NCI-H1694 (cell line): ENCODE measurements at regions not wholly inside any gene's neighbourhood (a gene's known extent, or its start where the extent isn't known, plus 50 kb on each side); places are given as distances from the start of the nearest gene placed in this dataset.

Source experiments
- DNase-seq: peaks from one replicate; lab custom pipeline; 2025; lab: John Stamatoyannopoulos, UW

DNA sequence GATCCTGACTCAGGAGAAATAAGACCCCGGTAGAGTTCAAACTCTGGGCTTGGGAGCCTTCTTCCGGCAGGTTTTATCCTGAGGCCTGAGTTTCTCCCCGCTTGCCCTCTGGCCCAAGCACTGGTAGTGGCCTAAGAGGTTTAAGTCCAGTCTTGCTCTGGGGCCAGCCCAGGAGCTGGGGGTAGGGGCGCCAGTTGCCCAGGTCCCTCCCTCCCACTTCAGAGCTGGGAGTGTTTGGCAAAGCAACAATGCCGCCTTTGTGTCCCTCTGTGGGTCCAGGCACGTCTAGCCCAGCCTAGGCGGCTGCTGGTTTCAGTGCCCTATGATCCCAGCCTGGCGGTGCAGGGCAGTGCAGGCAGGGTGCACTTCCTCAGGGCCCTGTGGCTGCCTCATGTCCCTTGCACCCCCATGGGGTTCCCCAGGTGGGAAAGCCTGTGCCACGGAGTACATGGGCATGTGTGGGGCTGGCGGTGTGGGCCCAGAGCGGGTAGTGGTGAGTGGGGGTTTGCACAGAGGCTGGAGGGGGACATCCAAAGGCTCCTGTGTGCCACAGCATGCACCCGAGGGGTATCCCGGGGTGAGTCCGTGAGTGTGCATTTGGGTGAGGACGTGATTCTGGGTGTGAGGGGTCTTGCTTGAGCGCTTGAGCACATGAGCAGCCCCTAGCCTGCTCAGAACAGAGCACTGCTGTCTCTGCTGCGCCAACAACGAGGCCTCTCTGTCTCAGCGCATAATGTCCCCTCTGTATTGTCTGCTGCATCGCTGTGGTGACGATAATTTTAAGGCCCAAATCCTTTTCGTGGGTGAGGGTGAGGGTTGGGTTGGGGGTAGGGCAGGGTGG lies 61.7 kb upstream of the PSD2 start:
- no peak for DNase-seq

DNA sequence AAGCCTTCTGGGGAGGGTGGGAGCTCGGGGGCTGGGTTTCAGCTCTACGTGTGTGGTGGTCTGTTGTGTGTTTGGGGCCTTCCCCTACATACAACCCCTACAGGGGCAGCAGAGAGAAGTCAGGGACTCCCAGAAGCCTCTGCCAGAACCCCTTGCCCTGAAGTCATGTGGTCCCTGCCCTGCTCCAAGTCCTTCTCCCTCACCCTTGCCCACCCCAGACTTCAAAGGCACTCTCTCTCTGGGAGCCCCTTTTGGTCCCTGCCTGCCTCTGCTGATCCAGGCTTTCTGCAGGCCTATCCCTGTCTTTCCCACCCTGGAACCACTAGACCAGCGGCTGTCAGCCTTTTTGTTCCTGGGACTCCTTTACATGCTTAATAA lies 61.1 kb upstream of the PSD2 start:
- no peak for DNase-seq

DNA sequence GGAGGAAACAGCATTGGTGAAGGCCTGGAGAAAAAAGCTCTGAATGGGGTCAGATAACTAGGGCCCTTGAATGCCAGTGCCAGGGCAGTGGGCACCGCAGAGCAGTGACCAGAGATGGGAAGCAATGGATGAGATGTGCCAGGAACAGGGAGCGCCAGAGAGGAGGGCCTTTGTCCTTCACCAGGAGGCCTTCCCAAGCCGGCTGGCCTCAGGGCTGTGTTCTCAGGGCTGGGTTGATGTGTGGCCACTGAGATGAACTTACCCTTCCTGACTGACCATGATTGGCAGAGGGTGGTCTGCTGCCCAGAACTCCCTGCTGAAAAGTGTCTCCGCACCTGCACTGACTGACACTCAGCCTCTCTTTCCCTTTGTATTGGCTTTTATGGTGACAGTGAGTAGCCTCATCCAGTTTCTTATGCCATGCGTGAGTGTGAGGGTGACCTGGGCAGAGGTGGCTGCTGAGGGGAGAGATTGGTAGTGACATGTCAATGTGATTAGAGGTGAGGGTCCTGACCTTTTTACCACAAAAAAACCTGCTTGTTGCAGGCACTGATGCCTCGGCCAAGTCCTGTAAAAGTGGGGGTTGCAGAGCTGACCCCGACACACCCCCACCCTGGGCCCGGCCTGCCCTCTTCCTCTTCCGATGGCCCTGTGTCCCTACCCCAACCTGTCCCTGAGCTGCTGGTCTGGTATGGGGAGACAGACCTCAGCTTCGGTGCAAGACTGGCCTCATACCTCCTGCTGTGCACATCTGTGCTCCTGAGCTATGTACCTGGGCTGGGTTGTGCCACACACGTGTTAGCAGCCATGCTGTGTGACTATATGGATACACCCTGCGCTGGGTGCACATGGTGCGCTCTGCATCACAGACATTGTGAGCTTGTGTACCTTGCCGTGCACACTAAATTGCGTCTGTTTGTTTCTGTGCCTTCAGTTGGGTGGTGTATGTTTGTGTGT lies 57.1 kb upstream of the PSD2 start:
- DNase-seq = no peak

DNA sequence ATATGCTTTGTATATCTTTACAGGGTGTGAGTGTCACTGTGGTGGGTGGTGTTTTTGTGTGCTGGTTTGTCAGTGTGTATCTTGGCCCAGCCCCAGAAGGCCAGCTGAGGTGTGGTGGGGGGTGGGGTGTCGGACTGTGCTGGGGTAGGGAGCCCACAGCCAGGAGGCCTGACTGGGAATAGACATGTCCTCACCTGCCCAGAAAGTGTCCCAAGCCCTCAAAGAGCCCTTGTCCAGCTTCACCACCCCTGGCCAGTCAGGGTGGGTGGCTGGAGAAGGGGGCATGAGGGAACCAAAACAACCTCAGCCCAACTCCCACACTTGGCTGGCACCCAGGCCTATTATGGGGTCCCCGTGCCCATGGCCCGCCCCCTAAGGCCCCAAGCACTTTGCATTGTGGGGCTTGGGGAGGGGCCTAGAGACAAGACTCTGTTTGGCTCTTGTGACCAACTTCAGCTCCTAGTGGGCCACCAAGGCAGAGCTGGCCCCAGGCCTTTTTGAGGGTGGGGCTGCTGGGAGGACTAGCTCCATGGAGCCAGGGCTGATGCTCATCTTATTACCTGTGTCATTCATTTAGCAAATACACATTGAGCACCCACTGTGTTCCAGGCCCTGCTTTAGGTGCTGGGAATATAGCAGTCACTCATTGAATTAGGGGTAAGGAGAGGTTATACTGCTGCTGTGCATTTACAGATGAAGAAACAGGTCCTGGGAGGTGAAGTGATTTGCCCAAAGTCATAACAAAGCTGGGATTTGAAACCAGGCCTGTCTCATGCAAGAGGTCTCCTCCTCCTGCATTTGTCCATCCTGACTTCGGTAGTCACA lies 56.2 kb upstream of the PSD2 start:
- no peak for DNase-seq

DNA sequence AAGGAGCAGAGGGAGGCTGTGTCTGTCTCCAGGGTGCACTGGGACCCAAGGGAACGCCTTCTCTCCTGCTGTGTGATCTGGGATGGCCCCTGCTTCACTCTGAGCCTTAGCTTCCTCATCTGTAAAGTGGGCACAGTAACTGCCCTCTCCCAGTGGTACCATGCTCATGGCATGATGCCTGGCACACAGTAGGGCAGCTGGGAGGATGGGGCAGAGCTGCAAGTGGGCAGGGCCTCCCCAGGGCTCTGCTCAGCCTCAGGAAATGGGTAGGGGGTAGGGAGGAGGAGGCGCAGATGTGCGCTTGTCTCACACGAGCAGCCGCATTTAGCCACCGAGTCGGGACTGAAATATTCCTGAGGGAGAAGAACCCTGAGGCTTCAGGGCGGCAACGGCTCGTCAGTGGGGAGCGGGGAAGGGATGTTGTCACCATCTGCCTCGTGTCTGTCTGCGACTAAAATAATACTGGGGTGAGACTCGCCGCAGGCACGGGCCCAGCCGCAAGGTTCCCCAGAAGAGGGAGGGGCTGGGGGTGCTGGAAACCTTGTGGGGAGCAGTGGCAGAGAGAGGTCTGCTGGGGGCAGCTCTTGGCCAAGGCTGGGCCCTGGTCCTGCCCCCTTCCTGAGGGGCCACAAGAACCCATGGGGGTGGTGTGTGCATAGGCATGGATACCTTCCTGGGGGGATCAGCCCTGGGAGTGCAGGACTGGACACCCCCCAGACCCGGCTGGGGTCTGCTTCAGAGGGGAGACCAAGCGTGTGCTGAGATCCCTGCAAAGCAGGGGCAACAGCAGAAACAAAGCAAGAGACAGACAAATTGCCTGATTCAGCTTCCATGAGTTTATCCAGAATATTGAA lies 55.2 kb upstream of the PSD2 start:
- DNase-seq = peak; percentile 31

DNA sequence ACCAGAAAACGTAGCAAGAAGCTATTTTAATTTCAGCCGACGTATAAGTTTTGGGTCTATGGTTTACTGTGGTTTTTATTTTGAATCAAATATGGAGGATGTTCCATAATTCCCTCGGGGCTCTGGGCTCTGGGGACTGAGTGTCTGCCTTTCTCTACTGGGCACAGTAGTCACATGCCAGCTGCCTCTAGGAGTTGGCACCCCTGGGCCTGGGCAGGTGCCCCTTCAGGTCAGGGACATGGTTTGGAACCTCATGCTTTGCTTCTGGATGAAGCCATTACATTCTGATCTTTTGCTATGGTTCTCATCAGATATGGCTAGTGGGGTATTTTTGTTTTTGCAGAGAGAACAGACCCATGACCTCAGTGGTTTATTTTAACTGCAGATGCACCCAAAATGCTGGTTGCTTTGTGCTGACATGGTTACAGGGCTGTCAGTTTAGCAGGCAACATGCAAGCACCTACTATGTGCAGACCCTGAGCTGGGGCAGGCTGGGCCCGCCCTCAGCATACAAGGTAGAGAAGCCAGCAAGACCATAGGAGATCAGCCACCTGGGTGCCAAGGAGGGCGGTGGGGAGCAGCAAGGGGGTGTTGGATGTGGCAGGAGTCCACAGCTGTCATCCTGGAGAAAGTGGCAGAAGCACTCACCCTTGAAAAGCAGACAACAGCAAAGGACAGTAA lies 54.5 kb upstream of the PSD2 start:
- DNase-seq = peak; percentile 16

DNA sequence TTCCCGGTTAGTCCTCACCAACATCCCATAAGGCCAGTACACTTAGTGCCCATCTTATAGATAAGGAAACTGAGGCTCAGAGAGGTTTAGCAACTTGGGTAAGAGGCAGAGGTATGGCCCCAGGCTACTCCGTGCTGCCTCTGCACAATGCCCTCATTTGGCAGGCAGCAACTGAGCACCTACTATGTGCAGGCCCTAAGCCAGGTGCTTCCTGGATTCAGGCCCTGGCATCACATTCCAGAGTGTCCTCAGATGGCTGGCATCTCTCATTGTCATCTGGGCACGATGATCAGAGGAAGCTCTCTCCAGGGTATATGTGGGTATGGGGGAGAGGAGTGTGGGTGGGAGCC lies 53.8 kb upstream of the PSD2 start:
- no peak for DNase-seq

DNA sequence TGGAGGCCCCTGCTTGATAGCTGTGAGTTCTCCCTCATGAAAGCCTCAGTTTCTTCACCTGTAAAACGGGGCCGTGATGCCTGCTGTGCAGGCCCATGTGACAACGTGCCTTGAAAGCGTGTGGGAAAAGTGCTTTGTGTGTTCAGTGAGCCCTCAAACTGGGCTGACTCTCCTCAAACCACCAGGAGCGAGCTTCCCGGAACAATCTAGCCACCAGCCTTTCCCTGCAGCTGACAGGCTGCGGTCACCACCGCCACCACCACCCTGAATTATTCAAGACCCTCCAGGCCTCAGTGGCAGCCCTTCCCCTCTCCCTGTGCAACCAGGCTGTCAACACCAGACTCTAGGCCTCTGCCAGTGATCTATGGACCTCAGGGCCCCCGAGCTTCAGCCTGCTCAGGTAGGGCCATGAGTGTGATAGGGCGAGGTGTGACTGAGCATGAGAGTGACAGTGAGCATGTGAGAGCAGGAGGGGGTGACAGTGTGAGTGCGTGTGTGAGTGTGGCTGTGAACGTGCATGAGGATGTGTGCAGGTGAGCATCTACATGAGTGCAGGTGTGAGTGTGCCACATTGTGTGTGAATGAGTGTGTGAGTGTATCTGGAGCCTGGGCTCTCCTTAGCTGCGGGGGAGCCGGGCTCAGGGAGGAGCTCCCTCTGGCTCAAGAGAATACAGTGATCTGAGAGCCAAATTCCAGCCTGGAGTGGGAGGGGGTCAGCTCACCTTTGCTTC lies 53.3 kb upstream of the PSD2 start:
- DNase-seq = no peak

DNA sequence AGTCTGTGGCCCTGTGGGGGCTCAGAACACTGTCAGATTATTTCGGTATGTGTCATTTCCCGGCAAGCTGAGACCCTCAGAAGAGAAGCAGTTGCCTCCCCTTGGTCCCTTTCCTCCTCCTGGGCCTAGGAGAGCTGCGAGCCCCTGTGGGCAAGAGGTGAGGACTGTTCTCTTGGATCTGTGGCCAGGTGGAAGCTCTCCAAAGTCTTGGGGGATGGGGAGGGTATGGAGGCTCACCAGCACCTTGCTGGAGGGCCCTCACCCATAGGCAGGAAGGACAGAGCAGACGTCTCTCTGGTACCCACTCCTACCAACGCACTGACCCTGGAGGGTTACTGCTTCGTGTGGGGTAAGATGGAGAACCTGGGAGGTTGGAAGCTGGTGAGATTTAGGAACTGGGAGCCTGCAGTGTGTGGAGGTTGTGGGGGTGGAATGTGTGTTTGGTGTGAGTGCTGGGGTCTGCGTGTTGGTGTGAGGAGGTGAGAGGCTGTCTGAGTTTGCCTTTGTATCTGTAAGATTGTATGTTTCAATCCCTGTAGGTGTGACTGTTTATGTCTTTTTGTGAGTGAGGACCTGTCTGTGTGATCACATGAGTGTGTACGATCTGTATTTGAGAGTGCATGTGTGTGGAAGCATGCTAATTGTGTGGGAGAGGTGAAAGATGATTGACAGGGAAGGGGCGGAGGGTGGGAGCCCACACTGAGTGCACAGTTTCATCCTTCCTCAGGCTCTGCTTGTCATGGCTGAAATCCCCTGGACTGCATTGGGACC lies 52.4 kb upstream of the PSD2 start:
- DNase-seq = peak; percentile 28

DNA sequence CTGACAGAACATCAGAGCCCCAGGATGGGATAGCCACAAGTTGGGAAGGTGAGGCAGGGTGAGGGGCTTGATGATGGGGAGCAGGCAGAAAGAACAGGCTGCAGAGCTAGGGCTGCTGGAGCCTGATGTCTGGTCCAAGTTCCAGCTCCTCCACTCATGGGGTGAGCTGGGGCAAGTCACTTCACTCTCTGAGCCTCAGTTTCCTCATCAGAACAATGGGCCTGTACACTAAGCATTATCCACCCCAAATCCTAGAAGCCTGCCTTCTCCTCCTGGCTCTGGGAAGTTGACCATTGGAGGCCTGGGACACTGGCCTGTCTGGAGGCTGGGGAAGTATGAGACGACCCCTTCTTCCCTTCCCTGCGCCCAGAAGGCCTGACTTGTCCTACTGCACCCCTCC lies 51.8 kb upstream of the PSD2 start:
- no peak for DNase-seq

DNA sequence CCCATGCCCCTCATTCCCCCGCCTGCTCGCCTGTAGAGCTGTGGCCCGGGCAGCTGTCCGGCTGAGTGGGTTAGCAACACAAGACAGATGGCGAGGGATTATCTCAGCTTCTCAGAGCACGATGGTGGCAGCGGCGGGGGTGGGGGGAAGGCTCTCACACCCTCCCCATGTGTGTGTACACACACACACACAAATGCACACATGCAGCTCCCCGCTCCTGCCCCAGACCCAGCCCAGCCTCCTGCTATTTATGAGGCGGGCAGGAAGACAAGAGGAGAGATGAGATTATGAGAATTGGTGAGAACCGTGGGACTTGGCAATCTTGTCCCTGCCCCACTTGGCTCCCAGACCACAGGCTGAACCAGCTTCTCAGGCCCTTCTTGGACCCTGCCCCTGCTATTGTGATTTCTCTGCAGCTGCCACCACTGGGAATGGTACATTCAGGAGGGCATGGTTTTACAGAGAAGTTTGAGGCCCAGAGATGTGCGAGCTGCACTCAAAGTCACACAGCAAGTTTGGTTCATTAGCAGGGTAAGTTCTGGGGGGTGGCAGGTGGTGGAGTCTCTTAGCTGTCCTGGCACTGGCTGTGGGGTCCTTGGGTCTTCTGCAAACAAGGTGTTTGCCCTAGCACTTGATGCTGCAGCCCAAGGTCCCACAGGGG lies 51.0 kb upstream of the PSD2 start:
- no peak for DNase-seq

DNA sequence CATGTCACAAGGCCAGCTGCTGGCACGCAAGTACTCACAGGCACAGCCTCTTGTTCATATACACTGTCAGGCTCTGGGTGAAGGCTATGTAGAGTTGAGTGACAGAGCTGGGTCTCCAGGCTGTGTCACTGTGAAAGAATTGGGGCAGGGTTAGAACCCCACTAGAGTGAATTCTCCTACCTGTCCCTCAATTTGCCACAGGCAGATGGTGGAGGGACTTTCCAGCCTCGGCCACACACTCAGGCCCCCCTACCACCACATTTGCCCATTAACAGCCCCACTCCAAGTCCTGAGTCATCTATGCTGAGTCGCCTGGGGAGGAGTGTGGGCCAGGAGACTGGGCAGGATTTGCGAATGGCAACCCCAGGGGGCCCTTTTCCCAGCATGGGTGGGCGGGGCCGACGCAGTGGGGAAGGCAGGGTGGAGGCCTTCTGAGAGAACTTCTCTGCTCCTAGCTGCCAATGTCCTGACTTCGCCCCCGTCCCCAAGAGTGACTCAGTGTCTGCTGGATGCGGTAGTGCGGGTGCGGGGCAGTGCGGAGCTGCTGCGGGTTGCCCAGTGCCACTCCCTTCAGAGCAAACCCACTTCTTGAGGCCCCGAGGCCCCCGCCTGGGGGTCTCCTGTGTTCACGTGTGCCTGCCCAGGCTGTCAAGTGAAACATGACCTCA lies 50.3 kb upstream of the PSD2 start:
- no peak for DNase-seq

DNA sequence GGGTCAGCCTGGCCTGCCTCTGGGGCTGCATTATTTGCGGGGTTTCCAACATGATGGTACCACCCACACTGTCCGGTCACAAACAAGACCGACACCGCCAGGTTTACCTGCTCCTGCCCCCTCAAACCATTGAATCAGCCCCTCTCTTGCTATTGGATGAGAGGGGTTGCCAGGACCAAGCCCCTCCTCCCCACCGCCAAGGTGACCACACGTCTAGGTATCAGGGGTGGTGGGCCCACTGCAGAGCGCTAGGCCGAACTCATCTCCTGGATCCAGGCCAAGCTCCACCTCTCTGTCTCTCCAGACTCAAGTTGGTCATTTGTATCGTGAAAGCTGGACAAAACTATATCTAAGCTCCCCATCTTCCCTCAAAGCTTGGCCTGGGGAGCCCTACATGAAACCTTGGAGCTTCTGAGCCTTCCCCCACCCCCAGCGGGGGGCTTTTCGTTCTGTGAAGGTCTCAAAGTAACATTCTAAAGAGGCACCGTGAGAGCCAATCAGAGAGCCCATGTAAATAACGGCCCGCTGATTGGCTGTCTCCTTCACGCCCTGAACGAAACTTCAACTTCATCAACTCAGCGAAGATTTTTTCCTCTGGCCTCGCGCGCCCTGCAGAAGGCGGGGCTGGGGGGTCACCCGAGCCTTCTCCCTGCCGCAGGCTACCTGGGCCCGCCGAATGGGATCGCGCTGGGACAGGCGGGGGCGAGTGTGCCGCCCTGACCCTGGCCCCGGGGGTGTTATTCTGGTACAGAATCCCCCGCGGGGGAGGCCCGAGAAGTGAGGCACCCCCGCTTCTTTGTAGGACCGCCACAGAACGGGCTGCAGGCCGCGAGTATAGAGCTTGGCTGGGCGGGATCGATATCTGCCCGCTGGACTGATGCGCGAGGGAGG lies 49.6 kb upstream of the PSD2 start:
- peak; percentile 54 for DNase-seq
